HK-2 (cell line): ENCODE measurements at regions not wholly inside any gene's neighbourhood (a gene's known extent, or its start where the extent isn't known, plus 50 kb on each side); places are given as distances from the start of the nearest gene placed in this dataset.
"Not testable (repeated sequence)": the region's sequence is repeated elsewhere in the genome, so short reads cannot be mapped to it uniquely, and the experiment has no call there.

Experiments used
- DNase-seq: peaks from one replicate; pipeline ENCODE4 v3.0.0-alpha.2; 2018; ENCODE audit not compliant: unreplicated experiment

GRCh38 chr10:30170814-30171213 is 111.4 kb upstream of the JCAD start:
- DNase-seq, result no peak

DNA sequence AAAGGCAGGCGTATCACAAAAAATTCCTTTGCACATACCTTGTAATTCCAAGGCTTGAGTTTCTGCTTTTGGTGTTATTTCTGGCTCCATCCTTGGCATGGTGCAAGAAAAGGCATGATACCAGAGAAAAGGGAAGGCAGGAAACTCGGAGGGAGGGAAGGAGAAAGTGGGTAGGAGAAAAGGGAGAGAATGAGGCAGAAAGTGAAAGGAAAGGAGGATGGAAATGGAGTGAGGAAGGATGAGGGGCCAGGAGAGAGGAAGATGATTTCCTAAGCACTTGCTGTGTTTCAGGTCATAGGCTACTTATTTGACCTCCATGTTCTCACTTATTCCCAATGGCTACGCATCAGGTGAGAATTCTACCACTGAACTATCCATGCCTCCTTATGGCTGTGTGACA is 110.8 kb upstream of the JCAD start:
- no peak for DNase-seq

DNA sequence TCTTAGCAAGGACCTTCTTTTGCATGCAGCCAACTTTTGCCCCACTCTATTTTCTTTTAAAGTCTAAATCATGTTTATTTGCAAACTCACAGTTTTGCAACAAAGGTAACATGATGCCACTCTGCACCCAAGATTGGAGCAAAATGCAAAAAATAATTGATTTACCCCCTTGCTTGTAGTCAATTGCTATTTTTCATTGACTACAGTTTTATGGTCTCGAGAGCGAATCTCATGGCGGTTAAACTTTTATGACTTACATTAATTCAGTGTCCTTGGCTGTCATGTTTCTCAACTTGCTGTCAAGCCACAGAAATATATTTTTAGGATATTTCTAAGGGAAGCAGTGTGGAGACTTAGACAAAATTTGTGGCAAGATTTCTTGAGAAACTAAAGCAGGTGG is 110.0 kb upstream of the JCAD start:
- no peak for DNase-seq

DNA sequence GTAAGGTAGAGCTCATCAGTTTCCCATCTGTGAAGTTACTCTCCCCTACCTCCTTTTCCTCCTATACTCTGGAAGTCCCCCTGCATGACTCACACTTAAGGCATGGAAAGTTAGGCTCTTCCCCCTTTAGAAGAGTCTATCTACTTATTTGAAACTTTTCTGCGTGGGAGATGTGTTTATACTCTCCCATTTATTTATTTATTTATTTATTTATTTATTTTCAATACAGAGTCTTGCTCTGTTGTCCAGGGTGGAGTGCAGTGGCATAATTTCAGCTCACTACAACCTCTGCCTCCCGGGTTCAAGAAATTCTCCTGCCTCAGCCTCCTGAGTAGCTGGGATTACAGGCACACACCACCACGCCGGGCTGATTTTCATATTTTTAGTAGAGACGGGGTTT is 107.5 kb upstream of the JCAD start:
- DNase-seq, result no peak

DNA sequence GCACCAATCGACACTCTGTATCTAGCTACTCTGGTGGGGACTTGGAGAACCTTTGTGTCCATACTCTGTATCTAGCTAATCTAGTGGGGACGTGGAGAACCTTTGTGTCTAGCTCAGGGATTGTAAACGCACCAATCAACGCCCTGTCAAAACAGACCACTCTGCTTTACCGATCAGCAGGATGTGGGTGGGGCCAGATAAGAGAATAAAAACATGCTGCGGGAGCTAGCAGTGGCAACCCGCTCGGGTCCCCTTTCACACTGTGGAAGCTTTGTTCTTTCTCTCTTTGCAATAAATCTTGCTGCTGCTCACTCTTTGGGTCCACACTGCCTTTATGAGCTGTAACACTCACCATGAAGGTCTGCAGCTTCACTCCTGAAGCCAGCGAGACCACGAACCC is 104.0 kb upstream of the JCAD start:
- DNase-seq, result not testable (repeated sequence)

- not testable (repeated sequence) for DNase-seq
Observed at GRCh38 chr10:30162796-30163195, 103.4 kb upstream of the JCAD start.

GRCh38 chr10:30160271-30160982 is 101.0 kb upstream of the JCAD start:
- no peak for DNase-seq

DNA sequence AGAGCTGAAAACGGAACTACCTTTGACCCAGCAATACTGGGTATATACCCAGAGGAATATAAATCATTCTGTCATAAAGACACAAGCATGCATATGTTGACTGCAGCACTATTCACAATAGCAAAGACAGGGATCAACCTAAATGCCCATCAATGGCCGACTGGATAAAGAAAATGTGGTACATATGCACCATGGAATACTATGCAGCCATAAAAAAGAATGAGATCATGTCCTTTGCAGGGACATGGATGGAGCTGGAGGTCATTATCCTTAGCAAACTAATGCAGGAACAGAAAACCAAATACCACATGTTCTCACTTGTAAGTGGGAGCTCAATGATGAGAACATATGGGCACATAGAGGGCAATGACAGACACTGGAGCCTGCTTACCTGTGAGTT is 100.2 kb upstream of the JCAD start:
- not testable (repeated sequence) for DNase-seq

GRCh38 chr10:30158325-30158960 is 99.1 kb upstream of the JCAD start:
- no peak for DNase-seq

- DNase-seq, result no peak
Observed at GRCh38 chr10:30155401-30155800, 96.0 kb upstream of the JCAD start.

DNA sequence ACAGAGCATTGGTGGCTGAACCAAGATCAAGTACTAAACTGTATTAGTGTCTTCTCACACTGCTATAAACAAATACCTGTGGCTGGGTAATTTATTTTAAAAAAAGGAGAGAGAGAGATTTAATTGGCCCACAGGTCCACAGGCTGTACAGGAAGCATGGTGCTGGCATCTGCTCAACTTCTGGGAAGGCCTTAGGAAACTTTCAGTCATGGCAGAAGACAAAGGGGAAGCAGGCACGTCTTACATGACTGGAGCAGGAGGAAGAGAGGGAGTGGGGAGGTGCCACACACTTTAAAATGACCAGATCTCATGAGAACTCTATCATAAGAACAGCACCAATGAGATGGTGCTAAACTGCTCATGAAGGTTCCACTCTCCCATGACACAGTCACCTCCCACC is 95.2 kb upstream of the JCAD start:
- no peak for DNase-seq

DNA sequence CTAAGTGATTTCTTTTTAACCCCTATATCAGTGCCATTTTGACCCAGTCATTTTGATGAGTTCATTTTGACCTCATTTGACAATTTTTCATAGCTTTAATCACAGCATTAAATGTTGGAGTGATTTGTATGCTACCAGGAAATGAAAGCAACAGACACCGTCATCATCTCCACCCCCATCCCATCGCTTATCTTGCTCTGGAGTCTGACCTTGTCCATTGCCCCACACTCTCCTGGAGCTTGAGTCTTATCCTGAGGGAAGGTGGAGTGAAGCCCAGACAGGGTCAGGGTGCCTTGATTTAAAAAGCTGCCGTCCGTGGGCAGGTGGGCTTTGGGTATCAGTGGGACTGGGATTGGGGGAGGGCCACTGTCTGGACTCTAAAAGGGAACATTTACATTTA is 94.7 kb upstream of the JCAD start:
- no peak for DNase-seq

GRCh38 chr10:30151581-30152389 is 92.4 kb upstream of the JCAD start:
- DNase-seq, result peak; percentile 52

DNA sequence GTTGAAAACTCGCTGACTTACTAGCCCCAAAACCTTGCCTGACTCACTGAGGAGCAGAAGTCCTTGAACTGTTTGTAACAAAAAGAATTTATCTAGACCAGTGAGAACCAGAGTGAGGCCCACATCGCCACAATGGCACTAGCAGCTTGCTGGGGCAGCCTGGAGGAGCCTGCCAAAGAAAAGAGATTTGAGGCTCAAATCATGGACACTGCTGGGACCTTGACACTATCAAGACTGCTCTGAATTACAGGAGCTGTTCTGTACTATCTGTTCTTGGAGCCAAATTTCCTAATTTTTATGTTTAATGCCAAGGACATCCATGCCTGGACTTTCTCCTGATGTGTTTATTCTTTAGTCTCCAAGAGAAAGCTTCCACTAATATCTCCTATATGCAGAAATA is 82.0 kb upstream of the JCAD start:
- no peak for DNase-seq

DNA sequence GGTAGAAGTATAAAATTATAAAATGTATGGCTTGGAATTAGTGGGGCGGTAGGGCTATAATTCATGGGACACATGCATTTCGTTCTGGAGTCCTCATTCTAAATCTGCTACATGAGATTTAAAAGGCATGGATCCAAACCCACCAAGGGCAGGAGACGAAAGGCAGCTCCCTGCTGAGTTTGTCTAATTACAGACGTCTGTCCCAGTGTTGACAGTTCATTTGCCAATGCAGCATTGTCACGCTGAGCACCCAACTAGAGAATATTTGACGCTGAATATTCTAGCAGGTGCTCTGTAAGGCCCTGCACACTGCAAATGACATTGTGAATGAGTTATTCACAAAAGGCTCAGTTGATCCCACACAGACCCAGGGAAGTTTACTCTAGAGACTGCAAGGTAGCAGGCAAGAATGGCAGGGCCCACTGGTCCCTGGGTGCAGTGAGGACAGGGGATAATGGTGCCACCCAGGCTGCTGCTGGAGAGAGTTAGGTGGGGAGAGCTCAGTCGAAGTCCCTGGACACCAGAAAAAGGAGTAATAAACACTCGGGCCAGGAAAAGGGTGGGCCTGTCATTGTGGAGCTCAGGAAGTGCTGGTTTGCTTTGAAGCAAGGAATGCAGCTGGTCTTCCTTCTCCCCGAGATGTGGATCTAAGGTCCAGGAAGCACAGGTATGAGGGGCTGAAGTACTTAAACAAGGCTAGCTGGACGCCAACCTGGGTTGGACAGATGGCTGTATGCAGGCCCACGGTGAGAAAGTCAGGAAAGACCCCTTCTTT is 75.0 kb upstream of the JCAD start:
- DNase-seq, result no peak

GRCh38 chr10:30133198-30133597 is 73.8 kb upstream of the JCAD start:
- DNase-seq, result no peak

DNA sequence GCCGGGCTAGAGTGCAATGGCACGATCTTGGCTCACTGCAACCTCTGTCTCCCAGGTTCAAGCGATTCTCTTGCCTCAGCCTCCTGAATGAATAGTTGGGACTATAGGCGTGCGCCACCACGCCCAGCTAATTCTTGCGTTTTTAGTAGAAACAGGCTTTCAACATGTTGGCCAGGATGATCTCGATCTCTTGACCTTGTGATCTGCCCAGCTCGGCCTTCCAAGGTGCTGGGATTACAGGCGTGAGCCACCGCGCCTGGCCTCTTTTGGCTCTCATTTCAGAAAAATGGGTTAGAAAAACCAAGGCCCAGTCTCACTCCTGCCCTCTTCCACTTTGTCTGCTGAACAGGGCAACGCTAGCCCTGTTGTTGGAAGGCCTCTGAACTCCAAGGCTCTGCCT is 72.0 kb upstream of the JCAD start:
- DNase-seq, result not testable (repeated sequence)

- DNase-seq, result not testable (repeated sequence)
Observed at GRCh38 chr10:30129326-30129725, 69.9 kb upstream of the JCAD start.

DNA sequence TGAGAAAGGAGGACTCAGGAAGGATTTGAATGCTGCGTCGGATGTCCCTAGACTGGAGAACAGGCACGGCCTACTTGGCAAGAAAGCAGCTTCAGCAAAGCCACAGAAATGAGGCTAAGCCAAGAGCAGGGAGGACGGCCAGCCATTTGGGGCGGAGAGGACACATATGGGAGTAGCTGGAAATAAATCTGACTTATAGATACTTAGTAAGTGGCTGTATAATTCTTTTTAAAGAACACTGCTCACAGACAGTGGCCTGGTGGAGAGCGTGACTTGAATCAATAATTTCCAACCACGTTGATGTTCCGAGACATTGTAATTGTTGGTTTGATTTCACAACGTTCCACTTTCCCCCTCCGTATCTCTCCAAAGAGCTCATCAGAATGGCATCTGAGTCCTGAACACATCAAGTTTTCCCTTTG is 67.7 kb upstream of the JCAD start:
- DNase-seq, result no peak

DNA sequence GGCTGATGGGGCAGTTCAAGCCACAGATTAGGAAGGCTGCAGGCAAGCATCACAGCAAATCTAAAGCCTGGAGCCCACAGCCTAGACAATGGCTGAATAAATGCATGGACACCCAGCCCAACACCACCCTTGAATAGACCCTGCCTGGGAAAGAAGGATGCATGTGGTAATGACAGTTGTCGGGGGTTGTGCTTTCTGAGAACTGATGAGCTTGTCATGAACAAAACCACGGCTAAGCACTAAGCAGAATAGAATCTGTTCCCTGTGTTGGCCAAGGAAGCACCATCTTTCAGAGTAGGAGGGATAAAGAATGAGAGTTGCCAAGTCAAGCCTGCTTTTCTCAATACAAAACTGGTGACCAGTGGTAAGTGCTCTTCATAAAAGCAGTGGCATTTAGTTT is 66.1 kb upstream of the JCAD start:
- DNase-seq, result no peak

DNA sequence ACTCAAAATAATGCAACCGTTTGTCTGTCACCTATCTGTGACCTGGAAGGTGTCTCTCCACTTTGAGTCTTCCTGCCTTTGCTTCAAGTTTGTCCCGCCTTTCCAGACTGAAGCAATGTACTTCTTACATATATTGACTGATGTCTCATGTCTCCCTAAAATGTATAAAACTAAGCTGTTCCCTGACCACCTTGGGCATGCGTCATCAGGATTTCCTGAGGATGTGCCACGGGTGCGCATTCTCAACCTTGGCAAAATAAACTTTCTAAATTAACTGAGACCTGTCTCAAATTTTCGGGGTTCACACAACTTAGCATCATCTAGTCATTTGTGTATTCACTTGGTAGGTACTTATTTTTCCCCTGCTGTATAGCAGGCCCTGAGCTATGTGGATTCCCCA is 65.3 kb upstream of the JCAD start:
- DNase-seq, result no peak

DNA sequence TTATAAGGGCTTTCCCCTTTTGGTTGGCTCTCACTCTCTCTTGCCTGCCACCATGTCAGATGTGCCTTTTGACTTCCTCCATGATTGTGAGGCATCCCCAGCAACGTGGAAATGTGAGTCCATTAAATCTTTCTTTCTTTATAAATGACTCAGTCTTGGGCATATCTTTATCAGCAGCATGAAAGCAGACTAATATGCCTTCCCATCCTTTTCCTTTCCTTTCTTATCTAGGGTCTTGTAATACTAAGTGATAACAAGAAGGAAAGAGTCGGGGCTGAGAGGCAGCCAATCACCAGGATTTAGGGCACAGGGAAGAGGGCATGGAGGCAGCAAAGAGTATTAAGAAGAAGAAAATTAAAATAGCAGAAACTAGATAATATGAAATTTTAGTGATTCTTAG is 62.0 kb upstream of the JCAD start:
- no peak for DNase-seq
